ENCODE measurements at regions not wholly inside any gene's neighbourhood (a gene's known extent, or its start where the extent isn't known, plus 50 kb on each side); places are given as distances from the start of the nearest gene placed in this dataset.
A peak's percentile ranks its signal among the peaks of the same experiment; 100 is the strongest.

GRCh38 chr11:82195283-82195682 is 538.4 kb downstream of the FAM181B start:
- CTCF ChIA-PET: no interaction called here
- no peak for DNase-seq (ENCODE audit: low read depth, low spot score)
- RAD21 ChIA-PET (ENCODE audit: unreplicated experiment): no interaction called here
- no peaks in the 10 kb centered on the region for H4K20me1 ChIP-seq (ENCODE audit: control insufficient read depth, insufficient read depth)
- no peak for FAIRE-seq
- 26% methylated on average over 3 of the region's 3 CpGs for WGBS (ENCODE audit: insufficient coverage, insufficient replicate concordance, low lambda C conversion rate, missing lambda C conversion rate)
- no peak overlapping the region for H3K4me2 ChIP-seq (ENCODE audit: control insufficient read depth, insufficient read depth)
- H3K4me3 ChIP-seq: no peak overlapping the region
- H3K4me1 ChIP-seq (ENCODE audit: control insufficient read depth, insufficient read depth, low read length): no peaks in the 10 kb centered on the region
- no TSS peak for BruUV-seq (replicated peaks)
- SMC1A ChIA-PET (ENCODE audit: uncharacterized antibody, unreplicated experiment): no interaction called here
- in situ Hi-C loops (cut with MboI) (no loop called here), intact Hi-C loops (cut with micrococcal nuclease; ENCODE audit: unreplicated experiment) (no loop called here)
- POLR2A ChIA-PET: no interaction called here
- no peak overlapping the region for H3K9ac ChIP-seq (ENCODE audit: control insufficient read depth, insufficient read depth, low read length)
- no peak for TF ChIP-seq NRF1 (conservative IDR thresholded peaks at IDR 0.05; ENCODE audit: low read depth, low read length)
- H3K36me3 ChIP-seq (ENCODE audit: control insufficient read depth in 2 of 2, insufficient read depth in 2 of 2, low read length in 1 of 2): no peaks in the 10 kb centered on the region
- H2AFZ ChIP-seq (ENCODE audit: control insufficient read depth, low read depth, low read length): no peak overlapping the region
- H3K27me3 ChIP-seq (replicated peaks in 1 of 2; ENCODE audit: control insufficient read depth in 2 of 2, insufficient read depth in 2 of 2, low read length in 1 of 2): no peaks in the 10 kb centered on the region
- H3K79me2 ChIP-seq (ENCODE audit: control insufficient read depth, insufficient read depth, low read length): no peaks in the 10 kb centered on the region
- no peaks in the 10 kb centered on the region for H3K9me3 ChIP-seq (replicated peaks; ENCODE audit: control insufficient read depth, insufficient read depth, low read length)
- no peak for ATAC-seq
- H3K27ac ChIP-seq (ENCODE audit: control insufficient read depth, insufficient read depth): no peak overlapping the region

GRCh38 chr11:82194521-82194920 is 539.1 kb downstream of the FAM181B start:
- POLR2A ChIA-PET: no interaction called here
- Histone ChIP-seq H3K9me3 (replicated peaks; ENCODE audit: control insufficient read depth, insufficient read depth, low read length) (no peaks in the 10 kb centered on the region), H3K36me3 (ENCODE audit: control insufficient read depth in 2 of 2, insufficient read depth in 2 of 2, low read length in 1 of 2) (no peaks in the 10 kb centered on the region), H3K27me3 (replicated peaks in 1 of 2; ENCODE audit: control insufficient read depth in 2 of 2, insufficient read depth in 2 of 2, low read length in 1 of 2) (no peaks in the 10 kb centered on the region), H3K9ac (ENCODE audit: control insufficient read depth, insufficient read depth, low read length) (no peak overlapping the region), H2AFZ (ENCODE audit: control insufficient read depth, low read depth, low read length) (no peak overlapping the region), H3K79me2 (ENCODE audit: control insufficient read depth, insufficient read depth, low read length) (no peaks in the 10 kb centered on the region), H3K4me2 (ENCODE audit: control insufficient read depth, insufficient read depth) (no peak overlapping the region), H3K27ac (ENCODE audit: control insufficient read depth, insufficient read depth) (no peak overlapping the region), H3K4me1 (ENCODE audit: control insufficient read depth, insufficient read depth, low read length) (no peaks in the 10 kb centered on the region), H3K4me3 (no peak overlapping the region), H4K20me1 (ENCODE audit: control insufficient read depth, insufficient read depth) (no peaks in the 10 kb centered on the region)
- no peak for FAIRE-seq
- no TSS peak for BruUV-seq (replicated peaks)
- in situ Hi-C loops (cut with MboI): no loop called here
- RAD21 ChIA-PET (ENCODE audit: unreplicated experiment): no interaction called here
- peak; percentile 72 for ATAC-seq
- DNase-seq (ENCODE audit: low read depth, low spot score): no peak
- 47% methylated on average over 7 of the region's 7 CpGs for WGBS (ENCODE audit: insufficient coverage, insufficient replicate concordance, low lambda C conversion rate, missing lambda C conversion rate)
- CTCF ChIA-PET: no interaction called here
- intact Hi-C loops (cut with micrococcal nuclease; ENCODE audit: unreplicated experiment): no loop called here
- SMC1A ChIA-PET (ENCODE audit: uncharacterized antibody, unreplicated experiment): no interaction called here
- TF ChIP-seq EGR1 (IDR thresholded peaks at IDR 0.05; ENCODE audit: borderline replicate concordance in 1 of 2, low read depth in 2 of 2, low read length in 2 of 2) (no peak), SPI1 (IDR thresholded peaks at IDR 0.05; ENCODE audit: borderline replicate concordance, insufficient read depth, low read depth, low read length) (0 out of 2 replicates have a peak, but pooled peaks have one; percentile 7), SIN3A (IDR thresholded peaks at IDR 0.05; ENCODE audit: low read depth, low read length) (no peak)
